NCI-H510A (cell line): ENCODE measurements at regions not wholly inside any gene's neighbourhood (a gene's known extent, or its start where the extent isn't known, plus 50 kb on each side); places are given as distances from the start of the nearest gene placed in this dataset.
"Not testable (repeated sequence)": the region's sequence is repeated elsewhere in the genome, so short reads cannot be mapped to it uniquely, and the experiment has no call there.

Source experiments
- DNase-seq: peaks from one replicate; lab custom pipeline; 2025; lab: John Stamatoyannopoulos, UW

GRCh38 chr10:52479567-52479966 is 165.5 kb downstream of the DKK1 start:
- no peak for DNase-seq

- no peak for DNase-seq
Observed at GRCh38 chr10:52481986-52482555, 168.0 kb downstream of the DKK1 start.

- no peak for DNase-seq
Observed at GRCh38 chr10:52483587-52483986, 169.5 kb downstream of the DKK1 start.

- no peak for DNase-seq
Observed at GRCh38 chr10:52484206-52485065, 170.4 kb downstream of the DKK1 start.

GRCh38 chr10:52485462-52485861 is 171.4 kb downstream of the DKK1 start:
- DNase-seq: no peak

GRCh38 chr10:52486840-52487611 is 172.9 kb downstream of the DKK1 start:
- no peak for DNase-seq

- DNase-seq: no peak
Observed at GRCh38 chr10:52488606-52489485, 174.8 kb downstream of the DKK1 start.

- DNase-seq: no peak
Observed at GRCh38 chr10:52491246-52491995, 177.3 kb downstream of the DKK1 start.

- DNase-seq: no peak
Observed at GRCh38 chr10:52499281-52499680, 185.2 kb downstream of the DKK1 start.

- DNase-seq: no peak
Observed at GRCh38 chr10:52500476-52500875, 186.4 kb downstream of the DKK1 start.

GRCh38 chr10:52502237-52502636 is 188.2 kb downstream of the DKK1 start:
- DNase-seq: no peak

GRCh38 chr10:52505341-52505740 is 191.3 kb downstream of the DKK1 start:
- DNase-seq: not testable (repeated sequence)

- no peak for DNase-seq
Observed at GRCh38 chr10:52514481-52514880, 200.4 kb downstream of the DKK1 start.

- DNase-seq: no peak
Observed at GRCh38 chr10:52517012-52517411, 202.9 kb downstream of the DKK1 start.

- DNase-seq: no peak
Observed at GRCh38 chr10:52523696-52524095, 209.6 kb downstream of the DKK1 start.

- no peak for DNase-seq
Observed at GRCh38 chr10:52525761-52526160, 211.7 kb downstream of the DKK1 start.

GRCh38 chr10:52526251-52526823 is 212.3 kb downstream of the DKK1 start:
- DNase-seq: no peak

GRCh38 chr10:52532650-52533290 is 218.7 kb downstream of the DKK1 start:
- DNase-seq: no peak

- DNase-seq: no peak
Observed at GRCh38 chr10:52533986-52534385, 219.9 kb downstream of the DKK1 start.

- no peak for DNase-seq
Observed at GRCh38 chr10:52539463-52539862, 225.4 kb downstream of the DKK1 start.
